ENCODE measurements at regions not wholly inside any gene's neighbourhood (a gene's known extent, or its start where the extent isn't known, plus 50 kb on each side); places are given as distances from the start of the nearest gene placed in this dataset.

GRCh38 chr10:33967606-33968120 lies 633.2 kb upstream of the NRP1 start:
- TF ChIP-seq CTCF (IDR thresholded peaks at IDR 0.05) (no peak), POLR2A (IDR thresholded peaks at IDR 0.05) (no peak)
